ENCODE measurements at regions not wholly inside any gene's neighbourhood (a gene's known extent, or its start where the extent isn't known, plus 50 kb on each side); places are given as distances from the start of the nearest gene placed in this dataset.

- POLR2A ChIA-PET, result no interaction called here
- H3K4me2 ChIP-seq, result no peak overlapping the region
- H3K4me3 ChIP-seq, result no peak overlapping the region
- no peak overlapping the region for H3K27ac ChIP-seq
- DNase-seq (ENCODE audit: low read depth in 1 of 2, low spot score in 1 of 2) (no peak), ATAC-seq (no peak), FAIRE-seq (no peak)
- CTCF ChIA-PET, result no interaction called here
- TF ChIP-seq MAFK (IDR thresholded peaks at IDR 0.05; ENCODE audit: partially characterized antibody) (no peak), JUNB (IDR thresholded peaks at IDR 0.05) (no peak), EP300 (IDR thresholded peaks at IDR 0.05) (no peak), TFCP2L1 (CRISPR knock-in tag; IDR thresholded peaks at IDR 0.05) (no peak), ATOH8 (CRISPR knock-in tag; IDR thresholded peaks at IDR 0.05; ENCODE audit: low read depth) (no peak), FOXS1 (CRISPR knock-in tag; IDR thresholded peaks at IDR 0.05) (no peak), ZSCAN20 (CRISPR knock-in tag; IDR thresholded peaks at IDR 0.05) (no peak), POLR2A (IDR thresholded peaks at IDR 0.05; ENCODE audit: low read length) (no peak), CHD4 (IDR thresholded peaks at IDR 0.05; ENCODE audit: borderline replicate concordance) (no peak), HEYL (CRISPR knock-in tag; IDR thresholded peaks at IDR 0.05) (no peak), SMC3 (IDR thresholded peaks at IDR 0.05) (no peak), USF2 (IDR thresholded peaks at IDR 0.05) (no peak), POLR2AphosphoS2 (conservative IDR thresholded peaks at IDR 0.05; ENCODE audit: low read length) (no peak), NFE2L2 (conservative IDR thresholded peaks at IDR 0.05; ENCODE audit: low read length) (no peak), KDM1A (IDR thresholded peaks at IDR 0.05; ENCODE audit: low read depth) (no peak), EHF (CRISPR knock-in tag; IDR thresholded peaks at IDR 0.05) (no peak), TP53 (CRISPR knock-in tag; IDR thresholded peaks at IDR 0.05) (no peak), CTCF (IDR thresholded peaks at IDR 0.05) (no peak), HES2 (IDR thresholded peaks at IDR 0.05) (no peak), CBX2 (IDR thresholded peaks at IDR 0.05; ENCODE audit: borderline replicate concordance, low read depth) (no peak)
- H3K4me1 ChIP-seq, result no peaks in the 10 kb centered on the region
- no peaks in the 10 kb centered on the region; the same call in 2 of the 3 replicates for H3K9me3 ChIP-seq
- WGBS (ENCODE audit: missing lambda C conversion rate), result 8% methylated on average over 2 of the region's 2 CpGs
These were observed 816.8 kb downstream of the TRIB2 start for GRCh38 chr2:13533524-13533922.

- no peak overlapping the region for H3K4me2 ChIP-seq
- FAIRE-seq (no peak), ATAC-seq (no peak), DNase-seq (ENCODE audit: low read depth in 1 of 2, low spot score in 1 of 2) (no peak)
- no peaks in the 10 kb centered on the region; the same call in 2 of the 3 replicates for H3K9me3 ChIP-seq
- ChIA-PET POLR2A (no interaction called here), CTCF (no interaction called here)
- H3K27ac ChIP-seq, result no peak overlapping the region
- WGBS (ENCODE audit: missing lambda C conversion rate), result 4% methylated on average over 6 of the region's 6 CpGs
- TF ChIP-seq JUNB (IDR thresholded peaks at IDR 0.05) (no peak), POLR2A (IDR thresholded peaks at IDR 0.05; ENCODE audit: low read length) (no peak), NFE2L2 (conservative IDR thresholded peaks at IDR 0.05; ENCODE audit: low read length) (no peak), MAFK (IDR thresholded peaks at IDR 0.05; ENCODE audit: partially characterized antibody) (no peak), ZFP36 (IDR thresholded peaks at IDR 0.05; ENCODE audit: borderline replicate concordance, partially characterized antibody) (no peak), BCL3 (IDR thresholded peaks at IDR 0.05) (no peak), ZC3H11A (IDR thresholded peaks at IDR 0.05) (no peak), CBX2 (IDR thresholded peaks at IDR 0.05; ENCODE audit: borderline replicate concordance, low read depth) (no peak), JUN (IDR thresholded peaks at IDR 0.05) (no peak), MYC (IDR thresholded peaks at IDR 0.05; ENCODE audit: borderline replicate concordance, low read length) (no peak), FOSL2 (IDR thresholded peaks at IDR 0.05) (no peak), FOSL2 (CRISPR knock-in tag; IDR thresholded peaks at IDR 0.05) (no peak), ELK1 (IDR thresholded peaks at IDR 0.05; ENCODE audit: low read depth, low read length) (no peak), RFX5 (IDR thresholded peaks at IDR 0.05) (no peak), ESRRA (IDR thresholded peaks at IDR 0.05; ENCODE audit: borderline replicate concordance, low read length) (no peak)
- no peak overlapping the region for H3K4me3 ChIP-seq
- no peaks in the 10 kb centered on the region for H3K4me1 ChIP-seq
These were observed 820.2 kb downstream of the TRIB2 start for GRCh38 chr2:13536941-13537340.

All from A549 (cell line).